ENCODE measurements at regions not wholly inside any gene's neighbourhood (a gene's known extent, or its start where the extent isn't known, plus 50 kb on each side); places are given as distances from the start of the nearest gene placed in this dataset.
"Not testable (repeated sequence)": the region's sequence is repeated elsewhere in the genome, so short reads cannot be mapped to it uniquely, and the experiment has no call there.

GRCh38 chr7:6995493-6996289 lies 169.6 kb upstream of the CCZ1B start:
- not testable (repeated sequence) for TF ChIP-seq CTCF, POLR2A (IDR thresholded peaks at IDR 0.05)
